Astrocyte of the spinal cord (primary cell): ENCODE measurements at regions not wholly inside any gene's neighbourhood (a gene's known extent, or its start where the extent isn't known, plus 50 kb on each side); places are given as distances from the start of the nearest gene placed in this dataset.
"Not testable (repeated sequence)": the region's sequence is repeated elsewhere in the genome, so short reads cannot be mapped to it uniquely, and the experiment has no call there.

Source experiments
- DNase-seq: peaks from one replicate; pipeline ENCODE4 v3.0.0; 2011; ENCODE audit warnings: low read depth, low spot score
- H3K4me3 ChIP-seq: 2 replicates; pipeline ENCODE4 v1.5.1; 2011; ENCODE audit warnings: low read depth, mild to moderate bottlenecking, low read length, moderate library complexity
- in situ Hi-C: cut with HindIII; loops from 2 replicates; pipeline ENCODE4 v1.10.0; 2017; ENCODE audit warnings: low sequenced_read_pairs
- TF ChIP-seq, protein P1 (sequence below): IDR thresholded peaks from 2 replicates; pipeline ENCODE4 v1.5.1; 2012; ENCODE audit warnings: low read depth, mild to moderate bottlenecking, low read length, inconsistent platforms

- in situ Hi-C loops: no loop called here
- no peak overlapping the region for H3K4me3 ChIP-seq
- DNase-seq: no peak
- TF ChIP-seq, protein P1, sequence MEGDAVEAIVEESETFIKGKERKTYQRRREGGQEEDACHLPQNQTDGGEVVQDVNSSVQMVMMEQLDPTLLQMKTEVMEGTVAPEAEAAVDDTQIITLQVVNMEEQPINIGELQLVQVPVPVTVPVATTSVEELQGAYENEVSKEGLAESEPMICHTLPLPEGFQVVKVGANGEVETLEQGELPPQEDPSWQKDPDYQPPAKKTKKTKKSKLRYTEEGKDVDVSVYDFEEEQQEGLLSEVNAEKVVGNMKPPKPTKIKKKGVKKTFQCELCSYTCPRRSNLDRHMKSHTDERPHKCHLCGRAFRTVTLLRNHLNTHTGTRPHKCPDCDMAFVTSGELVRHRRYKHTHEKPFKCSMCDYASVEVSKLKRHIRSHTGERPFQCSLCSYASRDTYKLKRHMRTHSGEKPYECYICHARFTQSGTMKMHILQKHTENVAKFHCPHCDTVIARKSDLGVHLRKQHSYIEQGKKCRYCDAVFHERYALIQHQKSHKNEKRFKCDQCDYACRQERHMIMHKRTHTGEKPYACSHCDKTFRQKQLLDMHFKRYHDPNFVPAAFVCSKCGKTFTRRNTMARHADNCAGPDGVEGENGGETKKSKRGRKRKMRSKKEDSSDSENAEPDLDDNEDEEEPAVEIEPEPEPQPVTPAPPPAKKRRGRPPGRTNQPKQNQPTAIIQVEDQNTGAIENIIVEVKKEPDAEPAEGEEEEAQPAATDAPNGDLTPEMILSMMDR: no peak
Observed at GRCh38 chr18:56282234-56283104, 355.9 kb downstream of the TXNL1 start.

- H3K4me3 ChIP-seq, DNase-seq, in situ Hi-C loops: not testable (repeated sequence)
Observed at GRCh38 chr18:56279816-56280215, 358.6 kb downstream of the TXNL1 start.

DNA sequence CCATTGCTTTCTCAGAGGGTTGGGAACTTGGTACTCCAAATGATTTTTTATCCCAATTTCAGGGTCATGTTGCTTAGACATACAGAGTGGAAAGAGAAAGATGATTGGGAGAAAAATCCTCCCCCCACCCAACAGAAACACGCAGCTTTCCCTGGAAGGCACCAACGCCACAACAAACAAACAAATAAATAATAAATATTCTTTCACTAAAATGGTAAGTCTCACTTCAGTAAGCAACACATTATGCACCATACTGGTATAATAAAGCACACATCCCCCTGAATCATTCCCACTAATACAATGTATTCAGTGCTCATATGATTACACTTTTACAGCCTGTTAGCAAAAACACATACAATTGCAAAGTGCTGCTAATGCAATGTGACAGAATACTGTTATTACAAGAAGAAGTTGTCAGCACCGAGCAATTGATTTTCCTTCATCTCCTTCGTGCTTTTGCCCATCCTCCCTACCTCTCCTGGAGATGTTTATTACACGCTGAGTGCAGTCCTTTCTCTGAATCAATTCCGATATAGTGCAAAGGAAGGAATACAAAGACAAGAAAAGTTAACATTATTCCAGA is 359.9 kb downstream of the TXNL1 start:
- DNase-seq: no peak
- H3K4me3 ChIP-seq: no peak overlapping the region
- TF ChIP-seq, protein P1: no peak
- in situ Hi-C loops: no loop called here

GRCh38 chr18:56276466-56276865 is 361.9 kb downstream of the TXNL1 start:
- in situ Hi-C loops: no loop called here
- DNase-seq: no peak
- TF ChIP-seq, protein P1: no peak
- no peak overlapping the region for H3K4me3 ChIP-seq

DNA sequence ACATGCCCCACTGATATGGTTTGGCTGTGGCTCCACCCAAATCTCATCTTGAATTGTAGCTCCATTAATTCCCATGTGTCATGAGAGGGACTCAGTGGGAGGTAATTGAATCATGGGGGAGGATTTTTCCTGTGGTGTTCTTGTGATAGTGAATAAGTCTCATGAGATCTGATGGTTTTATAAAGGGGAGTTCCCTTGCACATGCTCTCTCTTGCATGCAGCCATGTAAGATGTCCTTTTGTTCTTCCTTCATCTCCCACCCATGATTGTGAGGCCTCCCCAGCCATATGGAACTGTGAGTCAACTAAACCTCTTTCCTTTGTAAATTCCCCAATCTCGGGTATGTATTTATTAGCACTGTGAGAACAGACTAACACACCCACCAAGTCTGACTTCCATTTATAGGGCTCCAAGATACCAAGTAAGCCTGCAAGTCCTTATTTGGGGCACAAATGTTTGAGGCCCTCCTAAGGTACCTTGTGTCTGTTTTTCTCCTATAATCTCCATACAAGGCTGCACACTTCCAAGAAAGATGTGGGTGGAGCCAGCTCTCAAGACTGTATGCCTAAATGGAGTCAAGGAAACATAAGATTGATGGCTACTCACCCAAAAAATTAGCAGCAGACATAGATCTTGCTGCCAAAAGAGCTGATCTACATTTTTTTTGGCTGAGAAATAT is 364.7 kb downstream of the TXNL1 start:
- TF ChIP-seq, protein P1: no peak
- no peak for DNase-seq
- in situ Hi-C loops: no loop called here
- no peak overlapping the region for H3K4me3 ChIP-seq

DNA sequence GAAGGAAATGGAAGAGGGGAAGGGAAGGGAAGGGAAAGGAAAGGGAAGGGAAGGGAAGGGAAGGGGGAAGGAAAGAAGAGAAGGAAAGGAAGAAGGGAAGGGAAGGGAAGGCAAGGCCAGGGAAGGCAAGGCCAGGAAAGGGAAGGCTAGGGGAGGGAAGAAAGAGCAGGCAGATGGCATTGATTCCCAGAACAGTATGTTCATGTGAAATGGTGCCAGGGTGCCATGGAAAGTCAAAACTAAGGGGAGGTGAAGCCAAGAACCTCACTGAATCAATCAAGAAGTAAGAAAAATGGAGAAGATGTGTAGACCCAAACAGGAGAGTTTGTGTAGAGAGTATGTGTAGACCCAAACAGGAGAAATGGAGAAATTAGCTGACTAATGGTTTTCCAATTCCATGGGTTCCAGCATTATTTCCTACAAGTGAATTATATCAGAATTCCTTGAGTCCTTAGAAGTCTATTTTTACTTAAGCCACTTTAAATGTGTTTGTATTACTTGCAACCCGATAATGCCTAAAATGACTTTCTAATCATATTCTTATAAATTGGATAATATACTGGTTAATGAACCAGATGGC is 367.6 kb downstream of the TXNL1 start:
- no peak for DNase-seq
- TF ChIP-seq, protein P1: no peak
- no peak overlapping the region for H3K4me3 ChIP-seq
- in situ Hi-C loops: no loop called here
